ENCODE measurements at regions not wholly inside any gene's neighbourhood (a gene's known extent, or its start where the extent isn't known, plus 50 kb on each side); places are given as distances from the start of the nearest gene placed in this dataset.
"Not testable (repeated sequence)": the region's sequence is repeated elsewhere in the genome, so short reads cannot be mapped to it uniquely, and the experiment has no call there.

- H3K36me3 Mint-ChIP-seq = peaks cover 2% of the 10 kb centered on the region
- H3K4me3 Mint-ChIP-seq = no peak overlapping the region
- H3K9me3 Mint-ChIP-seq (ENCODE audit: low read depth) = no peaks in the 10 kb centered on the region
- H3K27ac Mint-ChIP-seq = no peak overlapping the region
- peaks cover 14% of the 10 kb centered on the region for H3K4me1 Mint-ChIP-seq (ENCODE audit: low read depth)
- H3K27me3 Mint-ChIP-seq = peaks cover 2% of the 10 kb centered on the region
Observed at GRCh38 chr21:35297665-35298064, 248.6 kb upstream of the RUNX1 start.

- Mint-ChIP-seq H3K9me3 (ENCODE audit: low read depth) (no peaks in the 10 kb centered on the region), H3K4me1 (ENCODE audit: low read depth) (peaks cover 14% of the 10 kb centered on the region), H3K4me3 (no peak overlapping the region), H3K36me3 (peaks cover 2% of the 10 kb centered on the region), H3K27ac (no peak overlapping the region), H3K27me3 (peaks cover 2% of the 10 kb centered on the region)
Observed at GRCh38 chr21:35294231-35294898, 245.3 kb upstream of the RUNX1 start.

- H3K4me3 Mint-ChIP-seq = no peak overlapping the region
Observed at GRCh38 chr21:35291973-35292627, 243.0 kb upstream of the RUNX1 start.

GRCh38 chr21:35291034-35291433 lies 241.9 kb upstream of the RUNX1 start:
- H3K27me3 Mint-ChIP-seq = no peaks in the 10 kb centered on the region
- H3K36me3 Mint-ChIP-seq = peaks cover 13% of the 10 kb centered on the region
- H3K27ac Mint-ChIP-seq = no peak overlapping the region
- H3K4me1 Mint-ChIP-seq (ENCODE audit: low read depth) = peaks cover 9% of the 10 kb centered on the region
- H3K9me3 Mint-ChIP-seq (ENCODE audit: low read depth) = peaks cover 15% of the 10 kb centered on the region
- no peak overlapping the region for H3K4me3 Mint-ChIP-seq

More at GRCh38 chr21:35291973-35292627, 243.0 kb upstream of the RUNX1 start:
- Mint-ChIP-seq H3K9me3 (ENCODE audit: low read depth) (peaks cover 15% of the 10 kb centered on the region), H3K36me3 (peaks cover 15% of the 10 kb centered on the region), H3K27me3 (peaks cover 2% of the 10 kb centered on the region), H3K27ac (no peak overlapping the region), H3K4me1 (ENCODE audit: low read depth) (peaks cover 13% of the 10 kb centered on the region)

GRCh38 chr21:35288238-35288637 lies 239.1 kb upstream of the RUNX1 start:
- Mint-ChIP-seq H3K27ac (no peak overlapping the region), H3K4me3 (no peak overlapping the region), H3K27me3 (no peaks in the 10 kb centered on the region), H3K36me3 (peaks cover 13% of the 10 kb centered on the region), H3K9me3 (ENCODE audit: low read depth) (peaks cover 15% of the 10 kb centered on the region), H3K4me1 (ENCODE audit: low read depth) (no peaks in the 10 kb centered on the region)

- Mint-ChIP-seq H3K36me3 (peaks cover 13% of the 10 kb centered on the region), H3K27ac (no peak overlapping the region), H3K4me1 (ENCODE audit: low read depth) (no peaks in the 10 kb centered on the region), H3K9me3 (ENCODE audit: low read depth) (peaks cover 15% of the 10 kb centered on the region), H3K27me3 (no peaks in the 10 kb centered on the region), H3K4me3 (no peak overlapping the region)
Observed at GRCh38 chr21:35284199-35284598, 235.1 kb upstream of the RUNX1 start.

GRCh38 chr21:35282944-35283343 lies 233.8 kb upstream of the RUNX1 start:
- Mint-ChIP-seq H3K27ac (no peak overlapping the region), H3K27me3 (no peaks in the 10 kb centered on the region), H3K36me3 (peaks cover 8% of the 10 kb centered on the region), H3K9me3 (ENCODE audit: low read depth) (peaks cover 9% of the 10 kb centered on the region), H3K4me3 (no peak overlapping the region), H3K4me1 (ENCODE audit: low read depth) (no peaks in the 10 kb centered on the region)

GRCh38 chr21:35281956-35282355 lies 232.9 kb upstream of the RUNX1 start:
- H3K4me1 Mint-ChIP-seq (ENCODE audit: low read depth) = no peaks in the 10 kb centered on the region
- H3K27ac Mint-ChIP-seq = no peak overlapping the region
- no peaks in the 10 kb centered on the region for H3K36me3 Mint-ChIP-seq

GRCh38 chr21:35280231-35280630 lies 231.1 kb upstream of the RUNX1 start:
- Mint-ChIP-seq H3K27me3 (no peaks in the 10 kb centered on the region), H3K4me3 (no peak overlapping the region), H3K27ac (no peak overlapping the region), H3K36me3 (no peaks in the 10 kb centered on the region), H3K9me3 (ENCODE audit: low read depth) (no peaks in the 10 kb centered on the region), H3K4me1 (ENCODE audit: low read depth) (no peaks in the 10 kb centered on the region)

More at GRCh38 chr21:35281956-35282355, 232.9 kb upstream of the RUNX1 start:
- H3K27me3 Mint-ChIP-seq = no peaks in the 10 kb centered on the region
- no peak overlapping the region for H3K4me3 Mint-ChIP-seq
- H3K9me3 Mint-ChIP-seq (ENCODE audit: low read depth) = no peaks in the 10 kb centered on the region

GRCh38 chr21:35275776-35276175 lies 226.7 kb upstream of the RUNX1 start:
- Mint-ChIP-seq H3K4me3 (no peak overlapping the region), H3K27me3 (no peaks in the 10 kb centered on the region), H3K27ac (no peak overlapping the region), H3K4me1 (ENCODE audit: low read depth) (peaks cover 8% of the 10 kb centered on the region), H3K9me3 (ENCODE audit: low read depth) (no peaks in the 10 kb centered on the region), H3K36me3 (no peaks in the 10 kb centered on the region)

- no peaks in the 10 kb centered on the region for H3K9me3 Mint-ChIP-seq (ENCODE audit: low read depth)
- H3K27ac Mint-ChIP-seq = no peak overlapping the region
- no peaks in the 10 kb centered on the region for H3K27me3 Mint-ChIP-seq
- peaks cover 8% of the 10 kb centered on the region for H3K4me1 Mint-ChIP-seq (ENCODE audit: low read depth)
- no peaks in the 10 kb centered on the region for H3K36me3 Mint-ChIP-seq
- no peak overlapping the region for H3K4me3 Mint-ChIP-seq
Observed at GRCh38 chr21:35274923-35275322, 225.8 kb upstream of the RUNX1 start.

- Mint-ChIP-seq H3K27ac (no peak overlapping the region), H3K9me3 (ENCODE audit: low read depth) (no peaks in the 10 kb centered on the region), H3K27me3 (no peaks in the 10 kb centered on the region), H3K36me3 (no peaks in the 10 kb centered on the region), H3K4me3 (no peak overlapping the region), H3K4me1 (ENCODE audit: low read depth) (peaks cover 8% of the 10 kb centered on the region)
Observed at GRCh38 chr21:35274090-35274489, 225.0 kb upstream of the RUNX1 start.

GRCh38 chr21:35273333-35273732 lies 224.2 kb upstream of the RUNX1 start:
- Mint-ChIP-seq H3K9me3 (ENCODE audit: low read depth) (no peaks in the 10 kb centered on the region), H3K27ac (no peak overlapping the region), H3K4me1 (ENCODE audit: low read depth) (peaks cover 8% of the 10 kb centered on the region), H3K27me3 (no peaks in the 10 kb centered on the region), H3K36me3 (no peaks in the 10 kb centered on the region), H3K4me3 (no peak overlapping the region)

- not testable (repeated sequence) for H3K27me3 Mint-ChIP-seq; H3K9me3 Mint-ChIP-seq (ENCODE audit: low read depth); H3K4me1 Mint-ChIP-seq (ENCODE audit: low read depth); H3K4me3 Mint-ChIP-seq; H3K36me3 Mint-ChIP-seq; H3K27ac Mint-ChIP-seq
Observed at GRCh38 chr21:35271344-35272118, 222.4 kb upstream of the RUNX1 start.

GRCh38 chr21:35268817-35269216 lies 219.7 kb upstream of the RUNX1 start:
- Mint-ChIP-seq H3K4me3 (no peak overlapping the region), H3K4me1 (ENCODE audit: low read depth) (no peaks in the 10 kb centered on the region), H3K36me3 (no peaks in the 10 kb centered on the region), H3K9me3 (ENCODE audit: low read depth) (no peaks in the 10 kb centered on the region), H3K27me3 (no peaks in the 10 kb centered on the region), H3K27ac (no peak overlapping the region)

All from activated naive CD8-positive, alpha-beta T cell (primary cell).